GM19467 (cell line): ENCODE measurements at regions not wholly inside any gene's neighbourhood (a gene's known extent, or its start where the extent isn't known, plus 50 kb on each side); places are given as distances from the start of the nearest gene placed in this dataset.
"Not testable (repeated sequence)": the region's sequence is repeated elsewhere in the genome, so short reads cannot be mapped to it uniquely, and the experiment has no call there.

Experiments
- ATAC-seq: cut with Tn5 transposase; IDR thresholded peaks from one replicate; pipeline ENCODE4 v1.9.1; 2021; ENCODE audit warnings: mild to moderate bottlenecking, moderate library complexity; ENCODE audit not compliant: unreplicated experiment

- no peak for ATAC-seq
These were observed 100.1 kb upstream of the PLXNA2 start for GRCh38 chr1:208344202-208344857.

DNA sequence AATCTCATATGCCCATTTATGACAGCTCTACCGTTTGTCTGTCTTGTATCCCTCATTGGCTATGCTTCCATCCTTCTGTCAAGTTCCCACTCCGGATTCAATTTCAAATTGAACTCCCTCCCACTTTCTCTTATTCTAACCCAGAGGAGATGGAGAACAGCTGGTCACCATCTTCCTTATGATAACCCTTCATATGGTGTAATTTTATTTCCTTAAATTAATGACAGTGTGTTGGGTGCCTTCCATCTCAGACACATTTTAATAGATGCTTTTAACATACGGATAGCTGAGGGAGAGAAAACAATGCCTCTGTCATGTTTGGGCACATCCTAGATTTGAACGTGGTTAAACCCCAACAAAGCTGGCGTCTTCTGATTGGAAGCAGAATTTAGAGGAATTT is 103.0 kb upstream of the PLXNA2 start:
- ATAC-seq = no peak

DNA sequence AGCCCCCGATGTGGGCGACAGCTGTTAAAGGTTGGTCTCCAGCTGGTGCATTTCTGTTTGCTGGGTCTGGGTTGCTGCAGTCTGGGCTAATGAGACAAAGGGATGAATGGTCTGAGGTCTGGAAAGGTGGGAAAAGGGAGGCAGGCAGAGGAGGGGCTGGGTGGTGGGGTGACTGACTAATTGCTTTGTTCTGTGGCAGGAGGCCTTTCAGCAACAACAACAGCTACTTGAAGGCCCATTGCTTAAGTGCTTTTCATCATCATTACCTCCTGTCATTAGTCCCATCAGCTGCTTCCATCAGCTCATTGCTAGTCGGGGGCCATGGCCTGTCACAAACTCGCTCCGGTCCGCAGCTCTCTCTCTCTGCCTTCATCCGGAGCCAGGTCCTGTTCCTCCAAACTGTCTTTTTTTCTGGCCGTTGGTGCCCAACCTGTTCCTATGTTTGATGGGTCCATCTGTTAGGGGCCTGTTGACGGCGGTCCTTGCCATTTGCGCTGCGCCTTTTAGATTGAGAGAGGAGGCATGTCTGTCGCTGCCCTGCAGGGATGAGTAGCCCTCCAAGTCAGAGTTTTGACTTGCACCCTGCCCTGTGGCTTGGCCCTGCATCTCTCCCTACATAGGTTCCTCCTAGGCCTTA is 105.6 kb upstream of the PLXNA2 start:
- ATAC-seq = no peak

DNA sequence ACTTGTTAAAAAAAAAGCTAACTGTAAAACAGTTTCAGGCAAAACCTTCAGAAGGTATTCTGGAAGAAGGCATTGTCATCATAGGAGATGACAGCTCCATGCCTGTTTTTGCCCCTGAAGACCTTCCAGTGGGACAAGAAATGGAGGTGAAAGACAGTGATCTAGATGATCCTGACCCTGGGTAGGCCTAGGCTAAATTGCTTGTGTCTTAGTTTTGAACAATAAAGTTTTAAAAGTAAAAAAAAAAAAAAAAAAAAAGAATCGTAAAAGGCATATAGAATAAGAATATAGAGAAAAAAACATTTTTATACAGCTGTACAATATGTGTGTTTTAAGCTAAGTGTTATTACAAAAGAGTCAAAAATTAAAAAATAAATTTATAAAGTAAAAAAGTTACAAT is 106.6 kb upstream of the PLXNA2 start:
- ATAC-seq = no peak

GRCh38 chr1:208351838-208352237 is 107.7 kb upstream of the PLXNA2 start:
- no peak for ATAC-seq

DNA sequence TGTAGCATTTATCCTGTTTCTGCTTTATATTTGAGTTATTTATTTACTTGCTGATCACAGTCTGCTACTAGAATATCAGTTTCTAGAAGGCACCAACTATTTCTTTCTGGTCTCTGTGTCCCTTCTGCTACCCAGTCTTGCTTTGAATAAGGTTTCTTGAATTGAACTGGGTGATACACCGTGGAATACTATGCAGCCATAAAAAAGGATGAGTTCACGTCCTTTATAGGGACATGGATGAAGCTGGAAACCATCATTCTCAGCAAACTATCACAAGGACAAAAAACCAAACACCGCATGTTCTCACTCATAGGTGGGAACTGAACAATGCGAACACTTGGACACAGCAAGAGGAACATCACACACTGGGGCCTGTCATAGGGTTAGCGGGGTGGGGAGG is 109.6 kb upstream of the PLXNA2 start:
- not testable (repeated sequence) for ATAC-seq

- no peak for ATAC-seq
These were observed 113.7 kb upstream of the PLXNA2 start for GRCh38 chr1:208357644-208358507.

- ATAC-seq = no peak
These were observed 114.5 kb upstream of the PLXNA2 start for GRCh38 chr1:208358651-208359050.

DNA sequence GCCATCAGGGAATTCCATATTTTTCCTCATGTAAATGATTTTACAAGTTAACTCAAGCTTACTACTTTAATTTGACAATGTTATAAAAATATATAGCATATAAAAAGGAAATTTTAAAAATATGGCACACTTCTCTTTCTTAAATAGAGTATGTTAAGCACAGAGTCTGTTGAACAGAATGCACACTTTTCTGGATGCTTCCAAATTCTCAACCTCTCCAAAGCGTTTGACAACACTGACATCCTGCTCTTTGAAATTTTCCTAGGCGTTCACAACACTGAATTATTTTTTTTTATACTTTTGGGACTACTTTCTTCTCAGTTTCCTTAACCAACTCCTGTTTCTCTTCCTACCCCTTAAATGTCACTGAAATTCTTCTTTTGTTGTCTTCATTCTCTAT is 117.8 kb upstream of the PLXNA2 start:
- no peak for ATAC-seq

DNA sequence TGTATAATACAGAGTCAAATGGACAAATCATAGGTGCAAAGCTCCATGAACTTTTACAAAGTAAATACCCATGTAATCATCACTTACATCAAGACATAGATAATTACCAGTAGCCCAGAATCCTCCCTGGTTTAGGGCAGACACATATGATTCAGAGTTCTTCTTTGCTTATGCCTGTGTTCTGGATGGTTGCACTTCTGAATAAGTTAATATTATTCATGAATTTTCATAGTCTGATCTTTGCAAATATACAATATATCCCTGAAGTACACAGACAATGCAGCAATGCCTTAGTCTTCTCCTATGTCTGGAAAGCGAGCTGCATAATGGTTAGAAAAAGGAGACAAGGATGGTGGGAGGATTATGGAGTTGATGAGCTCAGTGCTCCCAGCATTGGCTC is 122.4 kb upstream of the PLXNA2 start:
- ATAC-seq = no peak

- no peak for ATAC-seq
These were observed 124.9 kb upstream of the PLXNA2 start for GRCh38 chr1:208369045-208369444.

DNA sequence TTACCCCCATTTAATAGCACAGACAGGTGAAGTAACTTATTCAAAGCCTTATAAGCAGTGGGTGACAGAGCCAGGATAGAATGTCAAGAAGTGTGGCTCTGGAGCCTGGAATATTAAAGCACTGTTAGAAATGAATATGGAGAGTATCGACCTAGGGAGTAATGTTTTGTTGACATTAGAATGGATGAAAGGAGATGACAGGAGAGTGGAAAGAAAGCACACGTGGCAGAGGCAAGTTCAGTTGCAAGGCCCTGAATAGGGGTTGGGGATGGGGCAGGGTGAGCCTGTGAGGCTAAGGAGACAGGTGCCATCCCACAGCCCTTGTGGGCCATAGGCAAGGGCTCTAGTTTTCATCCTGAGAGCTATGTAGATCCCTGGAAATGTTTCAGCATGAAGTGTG is 125.5 kb upstream of the PLXNA2 start:
- no peak for ATAC-seq

GRCh38 chr1:208374391-208374941 is 130.3 kb upstream of the PLXNA2 start:
- ATAC-seq = no peak

- ATAC-seq = no peak
These were observed 137.3 kb upstream of the PLXNA2 start for GRCh38 chr1:208381481-208381880.

- ATAC-seq = no peak
These were observed 144.0 kb upstream of the PLXNA2 start for GRCh38 chr1:208387908-208388811.

DNA sequence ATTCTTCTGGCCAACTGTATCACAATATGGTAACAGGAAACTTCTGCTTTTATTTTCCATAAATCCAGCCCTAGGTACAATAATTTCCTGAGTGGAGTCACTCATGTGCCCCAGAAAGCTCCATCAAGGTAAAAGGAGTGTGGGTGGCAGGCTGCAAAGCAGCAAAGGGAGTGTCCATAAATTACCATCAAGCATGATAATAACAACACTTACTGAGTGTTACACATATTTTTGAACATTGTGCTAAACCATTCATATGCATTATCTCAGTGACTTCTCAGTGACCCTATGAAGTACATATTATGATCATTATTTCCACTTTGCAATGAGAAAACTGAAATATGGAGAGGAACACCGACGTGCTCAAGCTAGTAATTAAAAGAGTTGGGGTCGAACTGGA is 149.2 kb upstream of the PLXNA2 start:
- no peak for ATAC-seq

- ATAC-seq = no peak
These were observed 149.6 kb upstream of the PLXNA2 start for GRCh38 chr1:208393826-208394225.

DNA sequence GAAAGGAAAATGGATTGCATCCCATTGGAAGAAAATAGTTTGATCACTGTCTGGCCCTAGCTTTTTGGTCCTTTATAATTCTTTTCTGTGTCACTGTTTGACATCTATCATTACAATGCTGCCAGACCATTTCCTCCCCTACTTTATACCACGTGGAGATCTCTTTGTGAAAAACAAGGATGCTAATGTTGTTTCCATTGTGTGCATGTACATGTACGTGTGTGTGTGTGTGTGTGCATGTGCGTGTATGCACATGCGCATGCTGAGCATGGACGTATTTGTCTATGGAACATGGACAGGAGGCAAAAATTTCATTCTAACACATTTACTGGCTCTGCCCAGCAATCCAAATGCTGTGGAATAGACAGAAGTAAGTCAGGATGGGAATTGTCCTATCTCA is 153.1 kb upstream of the PLXNA2 start:
- ATAC-seq = no peak

GRCh38 chr1:208405014-208405413 is 160.8 kb upstream of the PLXNA2 start:
- no peak for ATAC-seq

DNA sequence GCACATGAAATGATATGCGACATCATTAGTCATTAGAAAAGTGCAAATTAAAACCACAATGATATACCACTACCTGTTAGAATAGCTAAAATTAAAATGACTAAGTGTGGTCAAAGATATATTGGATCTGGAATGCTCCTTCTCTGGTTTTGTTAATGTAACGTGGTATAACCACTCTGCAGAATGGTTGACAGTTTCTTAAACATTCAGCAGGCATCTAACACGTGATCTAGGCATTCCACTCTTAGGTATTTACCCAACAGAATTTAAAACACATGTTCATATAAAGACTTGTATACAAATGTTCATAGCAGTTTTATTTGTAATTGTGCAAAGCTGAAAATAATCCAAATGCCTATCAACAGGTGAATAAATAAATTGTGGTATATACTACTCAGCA is 165.0 kb upstream of the PLXNA2 start:
- ATAC-seq = no peak

DNA sequence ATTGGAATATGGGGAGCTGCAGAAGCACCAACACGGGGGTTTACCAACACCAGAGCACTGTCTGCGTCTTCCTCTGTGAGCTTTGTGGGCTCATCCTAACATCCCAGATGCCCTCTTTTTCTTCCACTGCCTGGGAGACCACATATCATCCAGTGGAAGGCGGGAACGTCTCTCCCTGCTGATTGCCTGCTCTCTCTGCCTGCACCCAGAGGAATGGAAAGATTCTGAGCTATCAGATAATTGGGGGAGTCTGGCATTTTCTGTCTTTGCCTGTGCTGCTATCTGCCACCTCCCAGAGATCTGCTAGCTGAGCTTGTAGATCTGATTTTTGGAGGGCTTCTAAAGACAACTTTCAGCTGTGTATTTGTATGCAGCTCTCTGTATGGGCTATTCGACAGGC is 166.2 kb upstream of the PLXNA2 start:
- no peak for ATAC-seq
